ENCODE measurements at regions not wholly inside any gene's neighbourhood (a gene's known extent, or its start where the extent isn't known, plus 50 kb on each side); places are given as distances from the start of the nearest gene placed in this dataset.

- H3K27ac ChIP-seq = no peak overlapping the region
- H3K9me3 ChIP-seq = peaks cover 0 to 4% (median 0%) of the 10 kb centered on the region in 11 donors
- no peak overlapping the region for H3K4me3 ChIP-seq
- 70 to 77% methylated on average over 7 of the region's 7 CpGs for WGBS, 2 donors
- intact Hi-C loops (cut with DNase I) = loop anchor here in 6 of 10 donors (2.0 to 10.0 kb wide), 5 partner anchors 336 to 516 kb away; no protein-coding TSS in a partner anchor
- ATAC-seq = no peak
- H3K27me3 ChIP-seq = peaks cover 0 to 4% (median 0%) of the 10 kb centered on the region in 7 donors
- no peaks in the 10 kb centered on the region for H3K36me3 ChIP-seq
- peaks cover 0 to 15% (median 5%) of the 10 kb centered on the region in 9 donors for H3K4me1 ChIP-seq
- TF ChIP-seq CTCF (IDR thresholded peaks at IDR 0.05) = no peak
- no peak for DNase-seq
These were observed 62.6 kb downstream of the GPR6 start for GRCh38 chr6:110040716-110041115.

- Histone ChIP-seq H3K27me3 (peaks cover 0 to 4% (median 0%) of the 10 kb centered on the region in 7 donors), H3K4me3 (no peak overlapping the region), H3K36me3 (no peaks in the 10 kb centered on the region), H3K27ac (no peak overlapping the region), H3K4me1 (peaks cover 0 to 15% (median 5%) of the 10 kb centered on the region in 9 donors), H3K9me3 (peaks cover 0 to 8% (median 0%) of the 10 kb centered on the region in 11 donors)
- no peak for DNase-seq
- 40 to 69% methylated on average over 2 of the region's 2 CpGs for WGBS, 2 donors
- intact Hi-C loops (cut with DNase I) = loop anchor here in 6 of 10 donors (2.0 to 10.0 kb wide), 5 partner anchors 336 to 516 kb away; no protein-coding TSS in a partner anchor
- ATAC-seq = no peak
- no peak for TF ChIP-seq CTCF (IDR thresholded peaks at IDR 0.05)
These were observed 63.0 kb downstream of the GPR6 start for GRCh38 chr6:110041126-110041525.

- 79 to 85% methylated on average over 5 of the region's 5 CpGs for WGBS, 2 donors
These were observed 63.7 kb downstream of the GPR6 start for GRCh38 chr6:110041830-110042229.

GRCh38 chr6:110042670-110043296 is 64.7 kb downstream of the GPR6 start:
- H3K4me3 ChIP-seq = no peak overlapping the region
- peaks cover 0 to 4% (median 0%) of the 10 kb centered on the region in 7 donors for H3K27me3 ChIP-seq
- peaks cover 0 to 15% (median 5%) of the 10 kb centered on the region in 9 donors for H3K4me1 ChIP-seq
- no peak for DNase-seq
- H3K9me3 ChIP-seq = peaks cover 0 to 8% (median 0%) of the 10 kb centered on the region in 11 donors
- TF ChIP-seq CTCF (IDR thresholded peaks at IDR 0.05) = no peak
- ATAC-seq = no peak
- H3K36me3 ChIP-seq = no peaks in the 10 kb centered on the region
- WGBS, 2 donors = 85% methylated on average over 9 of the region's 9 CpGs
- intact Hi-C loops (cut with DNase I) = loop anchor here in 7 of 10 donors (2.0 to 10.0 kb wide), 5 partner anchors 338 to 518 kb away; no protein-coding TSS in a partner anchor
- no peak overlapping the region for H3K27ac ChIP-seq

More at GRCh38 chr6:110041830-110042229, 63.7 kb downstream of the GPR6 start:
- Histone ChIP-seq H3K27me3 (peaks cover 0 to 4% (median 0%) of the 10 kb centered on the region in 7 donors), H3K36me3 (no peaks in the 10 kb centered on the region), H3K27ac (no peak overlapping the region), H3K4me3 (no peak overlapping the region), H3K9me3 (peaks cover 0 to 8% (median 0%) of the 10 kb centered on the region in 11 donors), H3K4me1 (peaks cover 0 to 15% (median 5%) of the 10 kb centered on the region in 9 donors)
- TF ChIP-seq CTCF (IDR thresholded peaks at IDR 0.05) = no peak
- ATAC-seq (no peak), DNase-seq (no peak)
- intact Hi-C loops (cut with DNase I) = loop anchor here in 7 of 10 donors (2.0 to 10.0 kb wide), 5 partner anchors 337 to 517 kb away; no protein-coding TSS in a partner anchor
